ENCODE measurements at regions not wholly inside any gene's neighbourhood (a gene's known extent, or its start where the extent isn't known, plus 50 kb on each side); places are given as distances from the start of the nearest gene placed in this dataset.
"Not testable (repeated sequence)": the region's sequence is repeated elsewhere in the genome, so short reads cannot be mapped to it uniquely, and the experiment has no call there.

- in situ Hi-C loops (cut with HindIII; ENCODE audit: low sequenced_read_pairs): no loop called here
Observed at GRCh38 chr10:117492504-117492903, 50.0 kb upstream of the EMX2 start.

GRCh38 chr10:117488004-117488403, 54.5 kb upstream of the EMX2 start:
- no peak for DNase-seq (ENCODE audit: low spot score)
- in situ Hi-C loops (cut with HindIII; ENCODE audit: low sequenced_read_pairs): no loop called here

More at GRCh38 chr10:117492504-117492903, 50.0 kb upstream of the EMX2 start:
- DNase-seq (ENCODE audit: low spot score): no peak

GRCh38 chr10:117486606-117487005, 55.9 kb upstream of the EMX2 start:
- in situ Hi-C loops (cut with HindIII; ENCODE audit: low sequenced_read_pairs): no loop called here
- peak; percentile 95 for DNase-seq (ENCODE audit: low spot score)

- in situ Hi-C loops (cut with HindIII; ENCODE audit: low sequenced_read_pairs): no loop called here
- peak; percentile 72 for DNase-seq (ENCODE audit: low spot score)
Observed at GRCh38 chr10:117483056-117483590, 59.4 kb upstream of the EMX2 start.

- DNase-seq (ENCODE audit: low spot score); in situ Hi-C loops (cut with HindIII; ENCODE audit: low sequenced_read_pairs): not testable (repeated sequence)
Observed at GRCh38 chr10:117481011-117481410, 61.5 kb upstream of the EMX2 start.

- no peak for DNase-seq (ENCODE audit: low spot score)
- in situ Hi-C loops (cut with HindIII; ENCODE audit: low sequenced_read_pairs): no loop called here
Observed at GRCh38 chr10:117480097-117480496, 62.4 kb upstream of the EMX2 start.

- in situ Hi-C loops (cut with HindIII; ENCODE audit: low sequenced_read_pairs): no loop called here
- no peak for DNase-seq (ENCODE audit: low spot score)
Observed at GRCh38 chr10:117477961-117478670, 64.4 kb upstream of the EMX2 start.

- in situ Hi-C loops (cut with HindIII; ENCODE audit: low sequenced_read_pairs): no loop called here
- DNase-seq (ENCODE audit: low spot score): peak; percentile 27
Observed at GRCh38 chr10:117477211-117477947, 65.2 kb upstream of the EMX2 start.

- in situ Hi-C loops (cut with HindIII; ENCODE audit: low sequenced_read_pairs): no loop called here
- DNase-seq (ENCODE audit: low spot score): no peak
Observed at GRCh38 chr10:117476716-117477115, 65.8 kb upstream of the EMX2 start.

GRCh38 chr10:117476281-117476680, 66.3 kb upstream of the EMX2 start:
- DNase-seq (ENCODE audit: low spot score): no peak
- in situ Hi-C loops (cut with HindIII; ENCODE audit: low sequenced_read_pairs): no loop called here

GRCh38 chr10:117472872-117473271, 69.7 kb upstream of the EMX2 start:
- in situ Hi-C loops (cut with HindIII; ENCODE audit: low sequenced_read_pairs): no loop called here
- no peak for DNase-seq (ENCODE audit: low spot score)

- in situ Hi-C loops (cut with HindIII; ENCODE audit: low sequenced_read_pairs): no loop called here
- no peak for DNase-seq (ENCODE audit: low spot score)
Observed at GRCh38 chr10:117471344-117471874, 71.1 kb upstream of the EMX2 start.

- in situ Hi-C loops (cut with HindIII; ENCODE audit: low sequenced_read_pairs): no loop called here
- DNase-seq (ENCODE audit: low spot score): no peak
Observed at GRCh38 chr10:117470733-117471132, 71.8 kb upstream of the EMX2 start.

GRCh38 chr10:117468665-117469064, 73.9 kb upstream of the EMX2 start:
- DNase-seq (ENCODE audit: low spot score): no peak
- in situ Hi-C loops (cut with HindIII; ENCODE audit: low sequenced_read_pairs): no loop called here

GRCh38 chr10:117464176-117464575, 78.4 kb upstream of the EMX2 start:
- peak; percentile 70 for DNase-seq (ENCODE audit: low spot score)
- in situ Hi-C loops (cut with HindIII; ENCODE audit: low sequenced_read_pairs): no loop called here

- in situ Hi-C loops (cut with HindIII; ENCODE audit: low sequenced_read_pairs): no loop called here
Observed at GRCh38 chr10:117463545-117463920, 79.0 kb upstream of the EMX2 start.

GRCh38 chr10:117462816-117463544, 79.6 kb upstream of the EMX2 start:
- in situ Hi-C loops (cut with HindIII; ENCODE audit: low sequenced_read_pairs): no loop called here
- DNase-seq (ENCODE audit: low spot score): no peak

More at GRCh38 chr10:117463545-117463920, 79.0 kb upstream of the EMX2 start:
- no peak for DNase-seq (ENCODE audit: low spot score)

GRCh38 chr10:117462424-117462792, 80.1 kb upstream of the EMX2 start:
- DNase-seq (ENCODE audit: low spot score): no peak
- in situ Hi-C loops (cut with HindIII; ENCODE audit: low sequenced_read_pairs): no loop called here

- DNase-seq (ENCODE audit: low spot score): no peak
- in situ Hi-C loops (cut with HindIII; ENCODE audit: low sequenced_read_pairs): no loop called here
Observed at GRCh38 chr10:117461766-117462423, 80.7 kb upstream of the EMX2 start.
